SIG-M5 (cell line): ENCODE measurements at regions not wholly inside any gene's neighbourhood (a gene's known extent, or its start where the extent isn't known, plus 50 kb on each side); places are given as distances from the start of the nearest gene placed in this dataset.

Source experiments
- DNase-seq: peaks from one replicate; lab custom pipeline; 2025; lab: John Stamatoyannopoulos, UW

GRCh38 chr5:63727583-63727982, 234.7 kb downstream of the HTR1A start:
- DNase-seq = no peak

- DNase-seq = no peak
Observed at GRCh38 chr5:63726496-63726895, 235.7 kb downstream of the HTR1A start.

- no peak for DNase-seq
Observed at GRCh38 chr5:63719147-63719546, 243.1 kb downstream of the HTR1A start.

- no peak for DNase-seq
Observed at GRCh38 chr5:63700241-63700640, 262.0 kb downstream of the HTR1A start.

GRCh38 chr5:63697811-63698210, 264.4 kb downstream of the HTR1A start:
- no peak for DNase-seq

GRCh38 chr5:63690546-63690945, 271.7 kb downstream of the HTR1A start:
- DNase-seq = no peak

- DNase-seq = no peak
Observed at GRCh38 chr5:63687854-63688516, 274.3 kb downstream of the HTR1A start.

GRCh38 chr5:63686938-63687337, 275.3 kb downstream of the HTR1A start:
- no peak for DNase-seq

GRCh38 chr5:63686181-63686580, 276.1 kb downstream of the HTR1A start:
- DNase-seq = no peak

- DNase-seq = no peak
Observed at GRCh38 chr5:63685454-63685853, 276.8 kb downstream of the HTR1A start.

- DNase-seq = no peak
Observed at GRCh38 chr5:63674881-63675280, 287.4 kb downstream of the HTR1A start.

- DNase-seq = no peak
Observed at GRCh38 chr5:63655043-63655442, 307.2 kb downstream of the HTR1A start.

- no peak for DNase-seq
Observed at GRCh38 chr5:63650581-63650980, 311.7 kb downstream of the HTR1A start.

GRCh38 chr5:63648376-63648775, 313.9 kb downstream of the HTR1A start:
- DNase-seq = no peak

GRCh38 chr5:63629951-63630630, 332.2 kb downstream of the HTR1A start:
- DNase-seq = no peak

GRCh38 chr5:63613442-63613841, 348.8 kb downstream of the HTR1A start:
- no peak for DNase-seq

GRCh38 chr5:63603996-63604395, 358.2 kb downstream of the HTR1A start:
- no peak for DNase-seq

- no peak for DNase-seq
Observed at GRCh38 chr5:63602971-63603370, 359.3 kb downstream of the HTR1A start.

GRCh38 chr5:63596254-63596653, 366.0 kb downstream of the HTR1A start:
- DNase-seq = no peak

GRCh38 chr5:63573380-63573779, 388.9 kb downstream of the HTR1A start:
- no peak for DNase-seq

- no peak for DNase-seq
Observed at GRCh38 chr5:63572740-63573139, 389.5 kb downstream of the HTR1A start.

- DNase-seq = no peak
Observed at GRCh38 chr5:63570752-63571151, 391.5 kb downstream of the HTR1A start.

GRCh38 chr5:63564789-63565188, 397.5 kb downstream of the HTR1A start:
- no peak for DNase-seq
